Pulmonary artery endothelial cell (primary cell): ENCODE measurements at regions not wholly inside any gene's neighbourhood (a gene's known extent, or its start where the extent isn't known, plus 50 kb on each side); places are given as distances from the start of the nearest gene placed in this dataset.

Experiments used
- DNase-seq: peaks from one replicate; pipeline ENCODE4 v3.0.0-alpha.2; 2011; ENCODE audit warnings: low read depth, low spot score

GRCh38 chr12:105947906-105948305 is 190.8 kb downstream of the NUAK1 start:
- no peak for DNase-seq

DNA sequence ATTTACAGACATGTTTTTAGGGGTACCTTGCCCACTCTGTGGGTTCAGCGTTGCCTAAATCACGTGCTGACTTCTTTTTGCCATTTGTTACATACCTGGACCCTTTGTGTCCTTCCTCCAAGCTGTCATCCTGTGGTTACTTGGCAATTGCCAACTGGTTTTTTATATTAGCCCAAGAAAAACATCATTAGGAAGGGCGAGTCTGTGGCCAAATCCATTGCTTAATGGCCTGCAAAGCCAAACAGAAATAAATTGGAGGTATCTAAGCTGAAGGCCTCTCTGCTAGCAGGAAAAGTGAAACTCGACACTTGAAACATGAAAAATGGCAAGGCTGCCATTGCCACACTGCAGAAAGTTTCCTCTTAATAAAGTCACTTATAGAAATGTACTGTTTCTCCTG is 190.4 kb downstream of the NUAK1 start:
- no peak for DNase-seq

- no peak for DNase-seq
Observed at GRCh38 chr12:105949391-105949790, 189.4 kb downstream of the NUAK1 start.

GRCh38 chr12:105951732-105952131 is 187.0 kb downstream of the NUAK1 start:
- DNase-seq: no peak

DNA sequence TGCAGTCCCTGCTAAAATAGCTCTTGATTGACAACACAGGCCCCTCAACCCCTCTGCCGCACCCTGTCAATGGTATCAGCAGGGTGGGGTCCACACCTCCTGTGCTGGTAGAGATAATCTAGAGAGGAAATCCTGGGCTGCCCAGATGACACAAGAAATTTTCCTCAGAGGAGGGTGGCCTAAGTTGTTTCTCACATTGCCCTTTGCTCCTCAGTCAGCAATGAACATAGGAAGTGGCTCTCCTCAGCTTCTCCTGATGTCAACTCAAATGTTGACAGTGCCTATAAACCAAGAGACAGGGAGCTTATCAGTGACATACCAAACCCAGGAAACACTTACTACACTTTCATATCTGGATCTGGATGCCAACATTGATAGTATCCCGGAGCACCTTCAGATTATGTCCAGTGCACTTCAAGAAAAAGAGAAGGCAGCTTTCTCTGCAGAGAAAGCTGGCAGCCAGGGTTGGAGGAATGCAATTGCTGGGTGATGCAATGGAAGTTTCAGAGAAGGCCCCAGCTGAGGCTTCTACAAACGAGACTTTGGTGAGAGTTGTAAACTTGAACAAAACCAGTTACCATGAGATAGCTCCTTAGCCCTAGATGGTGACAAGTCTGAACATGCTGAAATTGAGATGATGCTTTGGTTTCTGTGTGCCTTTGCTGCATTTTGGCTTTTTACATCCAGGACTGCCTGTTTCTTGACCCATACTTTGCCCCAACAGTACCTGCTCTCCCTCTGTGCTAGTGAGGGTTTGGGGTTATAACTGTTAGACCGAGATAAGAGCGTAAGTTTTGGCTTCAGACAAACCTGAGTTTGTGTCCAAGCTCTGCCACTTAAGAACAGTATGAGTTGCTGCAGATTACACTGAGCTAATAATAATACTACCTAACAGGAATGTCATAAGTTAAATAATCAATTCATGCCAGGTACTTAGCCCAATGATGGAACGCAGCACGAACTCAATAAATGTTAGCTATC is 183.5 kb downstream of the NUAK1 start:
- DNase-seq: no peak

DNA sequence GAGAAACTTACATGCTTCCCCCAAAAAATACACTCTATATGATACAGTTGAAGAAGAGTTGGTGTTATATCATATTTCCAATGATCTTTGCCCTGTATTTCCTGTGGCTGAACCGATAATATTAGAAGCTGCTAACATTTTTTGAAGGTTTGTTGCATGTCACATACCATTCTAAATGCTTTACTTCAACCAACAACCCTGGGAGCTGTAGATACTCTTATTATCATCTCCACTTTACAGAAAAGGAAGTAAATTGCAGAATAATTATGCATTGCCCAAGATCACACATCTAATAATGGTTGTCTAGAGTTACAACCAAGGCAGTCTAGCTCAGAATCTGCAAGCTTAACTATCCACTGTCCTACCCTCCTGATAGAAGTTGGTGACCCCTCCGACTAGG is 182.8 kb downstream of the NUAK1 start:
- no peak for DNase-seq

- DNase-seq: no peak
Observed at GRCh38 chr12:105956662-105957457, 181.9 kb downstream of the NUAK1 start.

GRCh38 chr12:105960319-105961083 is 178.3 kb downstream of the NUAK1 start:
- DNase-seq: no peak

DNA sequence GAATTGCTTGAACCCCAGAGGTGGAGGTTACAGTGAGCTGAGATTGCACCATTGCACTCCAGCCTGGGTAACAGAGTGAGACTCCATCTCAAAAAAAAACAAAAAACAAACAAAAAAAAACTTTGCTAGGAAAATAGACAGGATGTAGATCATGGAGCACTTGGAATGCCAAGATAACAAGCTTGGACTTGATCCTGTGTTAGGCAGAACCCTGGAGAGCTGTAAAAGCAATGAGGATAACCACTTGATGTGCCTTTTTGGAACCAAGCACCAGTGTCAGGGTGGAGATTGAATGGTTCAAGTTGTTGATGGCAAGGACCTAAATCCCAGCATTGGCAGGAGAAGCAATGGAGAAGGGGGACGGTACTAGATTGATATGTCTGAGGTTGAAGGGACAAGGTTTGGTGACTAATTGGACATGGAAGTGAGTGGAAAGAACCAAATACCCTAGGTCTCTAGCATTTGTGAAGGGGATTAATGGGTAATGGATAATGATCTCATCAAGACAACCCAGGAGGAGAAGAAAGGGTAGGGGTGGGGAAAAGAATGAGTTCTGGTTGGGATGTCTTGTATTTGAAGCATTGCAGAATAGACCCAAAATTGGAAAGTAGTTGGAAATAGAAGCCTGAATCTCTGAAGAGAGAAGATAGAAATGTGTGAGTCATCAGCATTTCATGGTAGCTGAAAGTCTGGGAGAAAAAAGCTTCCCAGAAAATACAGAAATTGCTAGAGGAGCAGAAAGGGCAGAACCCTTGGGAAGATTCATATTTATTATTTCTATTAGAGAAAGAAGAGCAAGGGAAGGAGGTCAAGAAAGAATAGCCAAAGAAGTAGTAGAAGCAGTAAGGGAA is 176.7 kb downstream of the NUAK1 start:
- no peak for DNase-seq

DNA sequence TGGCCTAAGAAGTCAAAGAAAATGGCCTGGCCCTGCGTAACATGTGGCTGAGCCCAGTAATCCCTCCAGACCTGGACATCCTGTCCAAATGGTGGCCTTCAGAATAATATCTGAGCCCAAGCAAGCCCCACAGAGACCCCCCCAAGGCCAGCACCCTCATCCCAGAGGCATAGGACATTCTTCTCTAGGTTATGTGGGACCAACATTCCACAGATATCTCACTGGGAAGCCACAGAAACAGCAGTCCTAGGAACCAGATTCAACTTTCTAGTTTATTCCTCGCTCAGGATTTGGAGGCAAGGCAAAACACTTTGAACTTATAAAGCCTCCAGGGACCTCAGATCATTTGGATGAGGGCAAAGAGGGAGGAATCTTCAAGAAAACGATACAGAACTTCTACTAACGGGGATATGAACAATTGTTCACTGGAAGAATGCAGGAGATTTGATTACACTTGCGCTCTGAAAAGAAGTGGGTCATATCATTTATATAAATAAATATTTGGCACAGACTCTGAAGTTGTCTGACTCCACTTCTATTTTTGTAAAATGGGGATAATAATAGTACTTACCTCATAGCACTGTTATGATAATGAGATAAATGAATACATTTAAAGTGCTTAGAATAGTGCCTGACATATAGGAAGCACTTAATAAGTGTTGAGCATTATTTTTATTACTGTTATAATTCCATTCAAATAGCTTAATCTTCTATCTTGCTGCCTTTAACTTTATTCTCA is 171.5 kb downstream of the NUAK1 start:
- no peak for DNase-seq

DNA sequence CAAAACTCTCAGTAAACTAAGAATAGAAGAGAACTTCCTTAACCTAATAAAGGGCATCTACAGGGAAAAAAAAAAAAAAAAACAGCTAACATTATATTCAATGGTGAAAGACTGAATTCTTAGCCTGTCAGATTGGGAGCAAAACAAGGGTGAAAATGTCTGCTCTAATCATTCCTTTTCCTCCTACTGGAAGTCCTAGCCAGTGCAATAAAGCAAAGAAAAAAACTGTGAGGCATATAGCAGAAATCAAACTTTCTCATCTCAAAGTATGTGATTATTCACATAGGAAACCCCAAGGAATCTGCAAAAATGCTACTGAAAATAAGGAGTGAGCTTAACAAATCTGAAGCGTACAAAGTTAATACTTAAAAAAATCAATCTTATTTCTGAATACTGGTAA is 170.7 kb downstream of the NUAK1 start:
- DNase-seq: no peak

DNA sequence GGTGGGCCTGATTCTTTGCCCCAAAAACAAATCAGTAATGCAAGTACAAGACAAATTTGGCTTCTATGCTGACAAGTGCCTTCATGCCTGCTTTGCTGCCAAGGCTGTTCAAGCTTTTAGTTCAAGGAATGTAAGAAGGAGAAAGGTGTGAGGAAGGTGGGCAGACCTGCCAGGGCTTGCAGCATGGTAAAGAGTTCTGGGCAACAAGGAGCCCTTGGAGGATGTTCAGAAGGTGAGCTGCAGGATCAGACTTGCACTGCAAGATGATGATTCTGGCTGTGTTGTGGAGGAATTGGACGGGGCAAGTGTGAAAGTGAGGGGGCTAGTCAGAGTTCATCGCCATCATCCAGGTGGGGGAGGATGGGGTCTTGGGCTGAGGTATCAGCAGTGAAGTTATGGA is 167.9 kb downstream of the NUAK1 start:
- no peak for DNase-seq

GRCh38 chr12:105974738-105975137 is 164.0 kb downstream of the NUAK1 start:
- DNase-seq: no peak

DNA sequence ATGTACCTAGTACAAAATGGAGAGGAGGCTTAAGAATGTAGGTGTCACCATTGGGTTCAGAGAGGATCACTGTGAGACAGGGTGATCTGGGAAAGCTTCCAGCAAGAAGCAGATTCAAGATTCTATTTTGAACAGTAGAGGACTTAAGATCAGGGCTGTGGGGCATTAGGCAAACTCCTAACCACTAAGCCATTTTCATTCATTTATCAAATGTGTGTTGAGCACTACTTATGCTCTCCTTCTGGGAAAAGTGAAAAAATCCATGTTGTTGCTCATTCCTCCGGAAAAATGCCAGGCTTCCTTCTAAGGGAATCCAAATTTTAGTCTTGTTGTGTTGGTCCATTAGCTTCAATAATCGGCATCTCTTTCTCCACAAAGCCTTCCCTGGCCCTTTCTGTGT is 163.4 kb downstream of the NUAK1 start:
- DNase-seq: no peak

- no peak for DNase-seq
Observed at GRCh38 chr12:105977236-105977635, 161.5 kb downstream of the NUAK1 start.

DNA sequence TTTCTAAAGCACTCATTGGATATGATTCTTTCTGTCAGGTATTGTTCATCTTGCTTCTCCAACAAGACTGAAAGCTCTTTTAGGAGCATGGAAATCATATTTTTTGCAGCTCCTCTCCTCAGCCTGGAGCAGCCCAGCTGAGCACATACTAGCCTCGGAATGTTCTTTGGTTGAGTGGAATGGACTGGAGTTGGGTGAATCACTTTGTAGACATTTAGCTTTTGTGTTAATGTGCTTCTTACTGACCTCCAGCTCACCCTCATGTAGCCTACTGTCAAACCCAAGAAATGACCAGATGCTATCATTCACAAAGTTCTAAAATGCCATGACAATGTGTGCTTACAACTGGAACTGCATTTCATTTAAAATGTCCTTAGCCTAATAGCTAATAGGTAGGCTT is 161.1 kb downstream of the NUAK1 start:
- no peak for DNase-seq

GRCh38 chr12:105978276-105978675 is 160.5 kb downstream of the NUAK1 start:
- DNase-seq: no peak

- DNase-seq: no peak
Observed at GRCh38 chr12:105978686-105979085, 160.1 kb downstream of the NUAK1 start.

DNA sequence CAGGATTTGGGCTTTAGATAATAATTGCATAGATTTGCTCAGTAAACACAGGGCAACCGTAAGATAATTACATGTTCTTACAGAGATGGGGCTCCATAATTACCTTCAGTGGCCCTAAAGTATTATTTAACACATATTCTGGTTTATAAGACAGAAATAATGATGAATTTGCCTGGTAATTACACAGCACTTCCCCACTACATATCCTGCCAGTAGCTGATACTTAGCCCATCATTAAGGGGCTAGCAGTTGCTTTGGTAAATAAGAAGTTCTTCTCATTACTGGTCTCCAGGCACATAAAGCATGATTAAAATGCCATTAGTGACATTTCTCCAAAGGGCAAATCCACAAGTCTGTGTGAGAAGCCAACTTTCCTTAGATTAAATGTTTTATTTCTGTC is 158.7 kb downstream of the NUAK1 start:
- no peak for DNase-seq

- DNase-seq: no peak
Observed at GRCh38 chr12:105980533-105980932, 158.2 kb downstream of the NUAK1 start.
